RWPE2 (cell line): ENCODE measurements at regions not wholly inside any gene's neighbourhood (a gene's known extent, or its start where the extent isn't known, plus 50 kb on each side); places are given as distances from the start of the nearest gene placed in this dataset.

Source experiments
- ATAC-seq: fragments of 200-7000 bp; cut with Tn5 transposase; 3 replicates; pipeline ENCODE4 v1.9.1; 2021; ENCODE audit warnings: low read depth
- DNase-seq: peaks from one replicate; pipeline ENCODE4 v3.0.0-alpha.2; 2020; ENCODE audit warnings: low spot score
- H3K27ac ChIP-seq: fragments of 450-650 bp; 2 replicates; pipeline ENCODE4 v1.5.1; 2017; ENCODE audit warnings: mild to moderate bottlenecking; ENCODE audit not compliant: poor library complexity, severe bottlenecking
- H3K27me3 ChIP-seq: fragments of 250-450 bp; sonication (Bioruptor Pico); 2 replicates; pipeline ENCODE4 v1.5.1; 2021; ENCODE audit warnings: mild to moderate bottlenecking, moderate library complexity; ENCODE audit not compliant: insufficient read depth, poor library complexity, severe bottlenecking
- H3K36me3 ChIP-seq: fragments of 250-450 bp; sonication (Bioruptor Pico); 2 replicates; pipeline ENCODE4 v1.5.1; 2020; ENCODE audit warnings: low read depth, mild to moderate bottlenecking, moderate library complexity
- H3K4me1 ChIP-seq: fragments of 250-450 bp; sonication (Bioruptor Pico); 2 replicates; pipeline ENCODE4 v1.5.1; 2021; ENCODE audit warnings: mild to moderate bottlenecking, moderate library complexity; ENCODE audit not compliant: insufficient read depth, poor library complexity, severe bottlenecking
- H3K4me3 ChIP-seq: fragments of 250-450 bp; sonication (Bioruptor Pico); 2 replicates; pipeline ENCODE4 v1.5.1; 2021; ENCODE audit warnings: mild to moderate bottlenecking, moderate library complexity; ENCODE audit not compliant: severe bottlenecking
- H3K9me3 ChIP-seq: fragments of 250-450 bp; sonication (Bioruptor Pico); 2 replicates; pipeline ENCODE4 v1.5.1; 2021; ENCODE audit warnings: mild to moderate bottlenecking, moderate library complexity; ENCODE audit not compliant: severe bottlenecking
- CTCF ChIP-seq: fragments of 450-650 bp; IDR thresholded peaks from one replicate; pipeline ENCODE4 v1.5.1; 2017; ENCODE audit warnings: mild to moderate bottlenecking, moderate library complexity; ENCODE audit not compliant: poor library complexity, severe bottlenecking

DNA sequence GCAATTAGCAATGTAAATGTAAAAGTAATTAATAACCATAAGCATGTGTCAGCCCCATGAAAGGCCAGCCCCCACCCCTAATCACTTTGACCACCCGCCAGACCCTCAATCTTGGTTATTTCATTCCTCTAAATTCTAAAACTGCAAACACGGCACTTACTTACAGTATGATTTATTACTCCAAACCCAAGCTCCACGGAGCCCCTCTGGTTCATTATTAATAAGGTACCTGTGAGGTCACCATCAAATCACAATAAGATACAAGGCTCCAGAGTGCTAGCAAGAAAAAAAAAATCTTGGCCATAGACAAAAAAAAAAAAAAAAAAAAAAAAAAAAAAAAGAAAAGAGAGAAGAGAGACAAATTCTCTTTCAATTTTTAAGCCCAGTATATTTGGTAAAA is 879.5 kb downstream of the TDRD15 start:
- no peak for ATAC-seq
- no peak for TF ChIP-seq CTCF
- Histone ChIP-seq H3K9me3 (no peaks in the 10 kb centered on the region), H3K4me1 (no peaks in the 10 kb centered on the region), H3K36me3 (no peaks in the 10 kb centered on the region), H3K4me3 (no peak overlapping the region), H3K27ac (no peak overlapping the region), H3K27me3 (no peaks in the 10 kb centered on the region)
- DNase-seq: no peak

GRCh38 chr2:22011048-22011447 is 887.3 kb downstream of the TDRD15 start:
- Histone ChIP-seq H3K4me1 (no peaks in the 10 kb centered on the region), H3K4me3 (no peak overlapping the region), H3K36me3 (no peaks in the 10 kb centered on the region), H3K27ac (no peak overlapping the region), H3K9me3 (no peaks in the 10 kb centered on the region), H3K27me3 (peaks cover 2% of the 10 kb centered on the region)
- DNase-seq (no peak), ATAC-seq (no peak)
- TF ChIP-seq CTCF: no peak

DNA sequence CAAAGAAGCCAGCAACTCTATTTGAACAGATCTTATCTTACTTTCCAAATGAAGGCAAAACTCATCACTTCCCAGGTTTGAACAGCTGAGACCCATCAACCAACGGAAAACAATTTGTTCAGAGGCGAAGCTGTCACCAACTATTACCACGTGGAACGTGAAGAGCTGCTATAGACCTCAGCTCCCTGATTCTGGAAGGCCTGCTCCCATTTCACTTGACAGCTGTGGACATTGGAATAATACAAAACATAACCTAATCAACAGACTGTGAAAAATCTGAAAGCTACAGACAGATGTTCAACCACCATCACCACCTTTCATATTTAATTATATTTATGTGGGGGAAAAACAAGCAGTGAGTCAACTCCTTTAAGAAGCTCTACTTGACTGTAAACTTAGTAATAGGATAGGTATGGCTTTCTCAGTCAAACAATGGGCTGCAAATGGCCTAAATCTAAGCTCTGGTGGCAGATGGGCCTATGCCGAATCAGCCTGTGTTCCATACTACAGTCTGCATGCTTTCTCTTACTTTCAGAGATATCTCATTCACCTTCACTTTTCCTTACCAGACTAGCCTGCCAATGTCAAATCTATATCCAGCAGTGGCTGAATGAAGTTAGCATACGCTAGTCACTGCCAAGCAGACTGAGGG is 896.4 kb downstream of the TDRD15 start:
- no peak overlapping the region for H3K27ac ChIP-seq
- ATAC-seq: no peak
- no peaks in the 10 kb centered on the region for H3K36me3 ChIP-seq
- H3K9me3 ChIP-seq: no peaks in the 10 kb centered on the region
- H3K27me3 ChIP-seq: no peaks in the 10 kb centered on the region
- H3K4me3 ChIP-seq: no peak overlapping the region
- no peak for TF ChIP-seq CTCF
- no peak for DNase-seq
- H3K4me1 ChIP-seq: no peaks in the 10 kb centered on the region

DNA sequence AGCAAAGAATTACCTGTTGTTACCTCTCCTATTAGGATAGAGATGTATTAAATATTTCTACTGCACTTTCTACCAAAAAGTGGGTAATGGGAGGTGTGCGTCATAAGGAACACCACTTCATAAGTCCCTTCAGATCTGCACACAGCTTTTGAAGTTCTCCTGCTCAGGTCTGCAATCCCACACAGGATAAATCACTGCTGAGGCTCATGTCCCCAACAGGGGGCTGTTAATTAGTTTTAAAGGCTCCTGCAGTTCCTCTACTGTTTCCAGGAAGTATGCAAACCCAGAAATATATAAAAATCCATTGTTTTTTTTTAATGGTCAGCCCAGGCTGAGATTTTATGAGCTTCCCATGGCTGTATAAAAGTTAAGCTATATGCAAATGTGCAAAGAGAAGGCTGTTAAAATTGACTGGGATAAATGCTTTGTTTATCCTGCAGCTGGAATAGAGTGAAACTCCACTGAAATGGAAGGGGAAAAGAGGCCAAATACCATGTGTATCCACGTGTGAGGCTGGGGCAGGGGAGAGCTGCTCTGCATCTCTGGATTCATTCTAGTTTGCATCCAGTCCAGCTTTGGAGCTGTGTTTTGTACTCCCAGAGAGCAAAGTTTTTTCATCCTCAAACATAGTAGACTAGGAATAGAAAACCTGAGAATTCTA is 903.7 kb downstream of the TDRD15 start:
- H3K27me3 ChIP-seq: no peaks in the 10 kb centered on the region
- no peak for TF ChIP-seq CTCF
- H3K4me3 ChIP-seq: no peak overlapping the region
- no peaks in the 10 kb centered on the region for H3K4me1 ChIP-seq
- ATAC-seq: no peak
- no peak for DNase-seq
- no peaks in the 10 kb centered on the region for H3K36me3 ChIP-seq
- no peaks in the 10 kb centered on the region for H3K9me3 ChIP-seq
- no peak overlapping the region for H3K27ac ChIP-seq

DNA sequence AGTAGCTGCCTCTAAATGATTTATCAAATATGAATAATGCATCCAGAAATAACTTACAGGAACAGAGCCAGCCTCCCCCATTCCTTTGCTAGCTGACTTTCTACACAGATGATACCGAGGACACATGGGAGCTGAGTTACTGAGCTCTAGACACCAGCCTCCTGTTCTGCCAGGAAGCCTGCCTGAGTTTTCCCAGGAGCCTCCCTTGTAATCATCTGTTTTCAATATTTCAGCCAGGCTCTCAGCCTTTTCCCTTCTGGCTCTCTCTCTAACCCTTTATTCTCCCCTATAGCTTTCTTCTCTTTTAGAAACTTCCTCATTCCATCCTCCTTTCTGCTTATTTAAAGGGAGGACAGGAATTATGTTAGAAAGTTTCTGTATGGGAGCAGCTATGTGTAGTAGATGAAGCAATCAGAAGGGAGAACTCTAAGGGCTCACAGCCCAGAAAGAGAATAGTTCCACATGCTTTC is 911.6 kb downstream of the TDRD15 start:
- TF ChIP-seq CTCF: no peak
- Histone ChIP-seq H3K4me3 (no peak overlapping the region), H3K4me1 (no peaks in the 10 kb centered on the region), H3K36me3 (no peaks in the 10 kb centered on the region), H3K27ac (no peak overlapping the region), H3K27me3 (no peaks in the 10 kb centered on the region), H3K9me3 (no peaks in the 10 kb centered on the region)
- ATAC-seq (no peak), DNase-seq (no peak)
